ENCODE measurements at regions not wholly inside any gene's neighbourhood (a gene's known extent, or its start where the extent isn't known, plus 50 kb on each side); places are given as distances from the start of the nearest gene placed in this dataset.

- DNase-seq (ENCODE audit: low spot score), result no peak
Measured at GRCh38 chrX:120819126-120819525, 56.5 kb downstream of the CT47B1 start.

- no peak for DNase-seq (ENCODE audit: low spot score)
Measured at GRCh38 chrX:120813982-120814381, 61.7 kb downstream of the CT47B1 start.

- no peak for DNase-seq (ENCODE audit: low spot score)
Measured at GRCh38 chrX:120801426-120801825, 74.2 kb downstream of the CT47B1 start.

- DNase-seq (ENCODE audit: low spot score), result no peak
Measured at GRCh38 chrX:120797188-120797851, 78.3 kb downstream of the CT47B1 start.

- no peak for DNase-seq (ENCODE audit: low spot score)
Measured at GRCh38 chrX:120795301-120795700, 80.4 kb downstream of the CT47B1 start.

GRCh38 chrX:120794525-120794975 is 81.1 kb downstream of the CT47B1 start:
- no peak for DNase-seq (ENCODE audit: low spot score)

- no peak for DNase-seq (ENCODE audit: low spot score)
Measured at GRCh38 chrX:120793098-120793497, 82.6 kb downstream of the CT47B1 start.

GRCh38 chrX:120791013-120791643 is 84.5 kb downstream of the CT47B1 start:
- peak; percentile 40 for DNase-seq (ENCODE audit: low spot score)

- DNase-seq (ENCODE audit: low spot score), result no peak
Measured at GRCh38 chrX:120790552-120790951, 85.1 kb downstream of the CT47B1 start.

- DNase-seq (ENCODE audit: low spot score), result peak; percentile 63
Measured at GRCh38 chrX:120790118-120790517, 85.5 kb downstream of the CT47B1 start.

GRCh38 chrX:120781403-120781802 is 94.3 kb downstream of the CT47B1 start:
- no peak for DNase-seq (ENCODE audit: low spot score)

- no peak for DNase-seq (ENCODE audit: low spot score)
Measured at GRCh38 chrX:120775959-120776358, 99.7 kb downstream of the CT47B1 start.

- DNase-seq (ENCODE audit: low spot score), result no peak
Measured at GRCh38 chrX:120774606-120775005, 101.1 kb downstream of the CT47B1 start.

- no peak for DNase-seq (ENCODE audit: low spot score)
Measured at GRCh38 chrX:120773801-120774200, 101.9 kb downstream of the CT47B1 start.

- DNase-seq (ENCODE audit: low spot score), result peak; percentile 19
Measured at GRCh38 chrX:120769576-120770341, 105.9 kb downstream of the CT47B1 start.

GRCh38 chrX:120768681-120769080 is 107.0 kb downstream of the CT47B1 start:
- no peak for DNase-seq (ENCODE audit: low spot score)

GRCh38 chrX:120768254-120768653 is 107.4 kb downstream of the CT47B1 start:
- DNase-seq (ENCODE audit: low spot score), result no peak

- no peak for DNase-seq (ENCODE audit: low spot score)
Measured at GRCh38 chrX:120763269-120763668, 112.4 kb downstream of the CT47B1 start.

- no peak for DNase-seq (ENCODE audit: low spot score)
Measured at GRCh38 chrX:120761810-120762209, 113.9 kb downstream of the CT47B1 start.

- no peak for DNase-seq (ENCODE audit: low spot score)
Measured at GRCh38 chrX:120759685-120760084, 116.0 kb downstream of the CT47B1 start.

GRCh38 chrX:120755066-120755846 is 120.4 kb downstream of the CT47B1 start:
- DNase-seq (ENCODE audit: low spot score), result no peak
